ENCODE measurements at regions not wholly inside any gene's neighbourhood (a gene's known extent, or its start where the extent isn't known, plus 50 kb on each side); places are given as distances from the start of the nearest gene placed in this dataset.

- peaks cover 9% of the 10 kb centered on the region for H3K27me3 Mint-ChIP-seq
- H3K4me1 Mint-ChIP-seq = no peaks in the 10 kb centered on the region
- ATAC-seq (replicated peaks; ENCODE audit: extremely low read depth, poor library complexity, severe bottlenecking) = no peak
- no peak overlapping the region for H3K27ac Mint-ChIP-seq (ENCODE audit: low read depth)
- no peak for DNase-seq (ENCODE audit: low spot score in 2 of 2)
- H3K4me3 Mint-ChIP-seq = no peak overlapping the region
- H3K36me3 Mint-ChIP-seq (ENCODE audit: insufficient read depth) = peaks cover 1% of the 10 kb centered on the region
- no peaks in the 10 kb centered on the region for H3K9me3 Mint-ChIP-seq
These were observed 107.1 kb downstream of the PALM2AKAP2 start for GRCh38 chr9:109887079-109887478.

- ATAC-seq (replicated peaks; ENCODE audit: extremely low read depth, poor library complexity, severe bottlenecking) (no peak), DNase-seq (ENCODE audit: low spot score in 2 of 2) (no peak)
- Mint-ChIP-seq H3K27me3 (peaks cover 9% of the 10 kb centered on the region), H3K4me1 (no peaks in the 10 kb centered on the region), H3K36me3 (ENCODE audit: insufficient read depth) (peaks cover 1% of the 10 kb centered on the region), H3K4me3 (no peak overlapping the region), H3K9me3 (no peaks in the 10 kb centered on the region), H3K27ac (ENCODE audit: low read depth) (no peak overlapping the region)
These were observed 108.7 kb downstream of the PALM2AKAP2 start for GRCh38 chr9:109888695-109889094.

GRCh38 chr9:109889456-109889855 is 109.5 kb downstream of the PALM2AKAP2 start:
- no peaks in the 10 kb centered on the region for H3K9me3 Mint-ChIP-seq
- peaks cover 9% of the 10 kb centered on the region for H3K27me3 Mint-ChIP-seq
- H3K4me1 Mint-ChIP-seq = no peaks in the 10 kb centered on the region
- ATAC-seq (replicated peaks; ENCODE audit: extremely low read depth, poor library complexity, severe bottlenecking) (no peak), DNase-seq (ENCODE audit: low spot score in 2 of 2) (no peak)
- H3K4me3 Mint-ChIP-seq = no peak overlapping the region
- H3K27ac Mint-ChIP-seq (ENCODE audit: low read depth) = no peak overlapping the region
- peaks cover 1% of the 10 kb centered on the region for H3K36me3 Mint-ChIP-seq (ENCODE audit: insufficient read depth)

- DNase-seq (ENCODE audit: low spot score in 2 of 2) (no peak), ATAC-seq (replicated peaks; ENCODE audit: extremely low read depth, poor library complexity, severe bottlenecking) (no peak)
- Mint-ChIP-seq H3K27ac (ENCODE audit: low read depth) (no peak overlapping the region), H3K4me3 (no peak overlapping the region), H3K9me3 (no peaks in the 10 kb centered on the region), H3K36me3 (ENCODE audit: insufficient read depth) (no peaks in the 10 kb centered on the region), H3K27me3 (peaks cover 10% of the 10 kb centered on the region), H3K4me1 (no peaks in the 10 kb centered on the region)
These were observed 113.2 kb downstream of the PALM2AKAP2 start for GRCh38 chr9:109893241-109893640.

GRCh38 chr9:109894473-109894872 is 114.5 kb downstream of the PALM2AKAP2 start:
- H3K4me3 Mint-ChIP-seq = no peak overlapping the region
- DNase-seq (ENCODE audit: low spot score in 2 of 2) (no peak), ATAC-seq (replicated peaks; ENCODE audit: extremely low read depth, poor library complexity, severe bottlenecking) (no peak)
- H3K27me3 Mint-ChIP-seq = peaks cover 22% of the 10 kb centered on the region
- H3K36me3 Mint-ChIP-seq (ENCODE audit: insufficient read depth) = no peaks in the 10 kb centered on the region
- no peak overlapping the region for H3K27ac Mint-ChIP-seq (ENCODE audit: low read depth)
- no peaks in the 10 kb centered on the region for H3K4me1 Mint-ChIP-seq
- H3K9me3 Mint-ChIP-seq = no peaks in the 10 kb centered on the region

GRCh38 chr9:109894921-109895758 is 115.1 kb downstream of the PALM2AKAP2 start:
- no peak overlapping the region for H3K27ac Mint-ChIP-seq (ENCODE audit: low read depth)
- no peaks in the 10 kb centered on the region for H3K36me3 Mint-ChIP-seq (ENCODE audit: insufficient read depth)
- DNase-seq (ENCODE audit: low spot score in 2 of 2) = no peak
- no peak for ATAC-seq (replicated peaks; ENCODE audit: extremely low read depth, poor library complexity, severe bottlenecking)
- no peak overlapping the region for H3K4me3 Mint-ChIP-seq
- peaks cover 25% of the 10 kb centered on the region for H3K27me3 Mint-ChIP-seq
- H3K9me3 Mint-ChIP-seq = no peaks in the 10 kb centered on the region
- no peaks in the 10 kb centered on the region for H3K4me1 Mint-ChIP-seq

GRCh38 chr9:109901201-109901600 is 121.2 kb downstream of the PALM2AKAP2 start:
- peaks cover 21% of the 10 kb centered on the region for H3K27me3 Mint-ChIP-seq
- no peak overlapping the region for H3K27ac Mint-ChIP-seq (ENCODE audit: low read depth)
- no peaks in the 10 kb centered on the region for H3K9me3 Mint-ChIP-seq
- H3K4me1 Mint-ChIP-seq = no peaks in the 10 kb centered on the region
- H3K36me3 Mint-ChIP-seq (ENCODE audit: insufficient read depth) = no peaks in the 10 kb centered on the region
- DNase-seq (ENCODE audit: low spot score in 2 of 2) (no peak), ATAC-seq (replicated peaks; ENCODE audit: extremely low read depth, poor library complexity, severe bottlenecking) (no peak)
- no peak overlapping the region for H3K4me3 Mint-ChIP-seq

GRCh38 chr9:109903515-109904138 is 123.6 kb downstream of the PALM2AKAP2 start:
- H3K4me1 Mint-ChIP-seq = no peaks in the 10 kb centered on the region
- no peak for ATAC-seq (replicated peaks; ENCODE audit: extremely low read depth, poor library complexity, severe bottlenecking)

GRCh38 chr9:109904666-109905065 is 124.7 kb downstream of the PALM2AKAP2 start:
- ATAC-seq (replicated peaks; ENCODE audit: extremely low read depth, poor library complexity, severe bottlenecking) (no peak), DNase-seq (ENCODE audit: low spot score in 2 of 2) (no peak)
- no peak overlapping the region for H3K4me3 Mint-ChIP-seq
- H3K4me1 Mint-ChIP-seq = no peaks in the 10 kb centered on the region
- H3K27me3 Mint-ChIP-seq = peaks cover 6% of the 10 kb centered on the region
- H3K36me3 Mint-ChIP-seq (ENCODE audit: insufficient read depth) = no peaks in the 10 kb centered on the region
- H3K27ac Mint-ChIP-seq (ENCODE audit: low read depth) = no peak overlapping the region
- no peaks in the 10 kb centered on the region for H3K9me3 Mint-ChIP-seq

More at GRCh38 chr9:109903515-109904138, 123.6 kb downstream of the PALM2AKAP2 start:
- no peak overlapping the region for H3K4me3 Mint-ChIP-seq
- peaks cover 17% of the 10 kb centered on the region for H3K27me3 Mint-ChIP-seq
- no peaks in the 10 kb centered on the region for H3K9me3 Mint-ChIP-seq
- H3K27ac Mint-ChIP-seq (ENCODE audit: low read depth) = no peak overlapping the region
- H3K36me3 Mint-ChIP-seq (ENCODE audit: insufficient read depth) = no peaks in the 10 kb centered on the region
- peak in 1 of 2 donors; percentile 11 for DNase-seq (ENCODE audit: low spot score in 2 of 2)

GRCh38 chr9:109905472-109905871 is 125.5 kb downstream of the PALM2AKAP2 start:
- ATAC-seq (replicated peaks; ENCODE audit: extremely low read depth, poor library complexity, severe bottlenecking) (no peak), DNase-seq (ENCODE audit: low spot score in 2 of 2) (no peak)
- Mint-ChIP-seq H3K36me3 (ENCODE audit: insufficient read depth) (no peaks in the 10 kb centered on the region), H3K9me3 (no peaks in the 10 kb centered on the region), H3K27me3 (no peaks in the 10 kb centered on the region), H3K4me1 (no peaks in the 10 kb centered on the region), H3K4me3 (no peak overlapping the region), H3K27ac (ENCODE audit: low read depth) (no peak overlapping the region)

GRCh38 chr9:109906766-109907382 is 126.9 kb downstream of the PALM2AKAP2 start:
- H3K27ac Mint-ChIP-seq (ENCODE audit: low read depth) = no peak overlapping the region
- no peaks in the 10 kb centered on the region for H3K36me3 Mint-ChIP-seq (ENCODE audit: insufficient read depth)
- H3K27me3 Mint-ChIP-seq = no peaks in the 10 kb centered on the region
- ATAC-seq (replicated peaks; ENCODE audit: extremely low read depth, poor library complexity, severe bottlenecking) (no peak), DNase-seq (ENCODE audit: low spot score in 2 of 2) (no peak)
- H3K9me3 Mint-ChIP-seq = no peaks in the 10 kb centered on the region
- no peak overlapping the region for H3K4me3 Mint-ChIP-seq
- no peaks in the 10 kb centered on the region for H3K4me1 Mint-ChIP-seq

GRCh38 chr9:109907400-109907799 is 127.4 kb downstream of the PALM2AKAP2 start:
- H3K4me3 Mint-ChIP-seq = no peak overlapping the region
- ATAC-seq (replicated peaks; ENCODE audit: extremely low read depth, poor library complexity, severe bottlenecking) = no peak
- H3K27me3 Mint-ChIP-seq = no peaks in the 10 kb centered on the region

More at GRCh38 chr9:109907400-109907799, 127.4 kb downstream of the PALM2AKAP2 start:
- Mint-ChIP-seq H3K4me1 (no peaks in the 10 kb centered on the region), H3K9me3 (no peaks in the 10 kb centered on the region), H3K27ac (ENCODE audit: low read depth) (no peak overlapping the region), H3K36me3 (ENCODE audit: insufficient read depth) (no peaks in the 10 kb centered on the region)
- no peak for DNase-seq (ENCODE audit: low spot score in 2 of 2)
